Liver (tissue), 8 donors: ENCODE measurements at regions not wholly inside any gene's neighbourhood (a gene's known extent, or its start where the extent isn't known, plus 50 kb on each side); places are given as distances from the start of the nearest gene placed in this dataset.

ENCODE experiments used
- DNase-seq: peaks from one replicate; pipeline ENCODE4 v3.0.0-alpha.2; 2017; ENCODE audit warnings: low spot score
- H3K27ac ChIP-seq, 2 donors: one replicate each; pipeline ENCODE4 v1.7.0; 2013; ENCODE audit warnings: inconsistent platforms in 2 of 2, low read length in 2 of 2, control low read depth in 1 of 2, low read depth in 1 of 2, mild to moderate bottlenecking in 1 of 2
- H3K27me3 ChIP-seq, 4 donors: one replicate each; pipeline versions ENCODE4 v1.6.1 to v1.7.0; 2013; ENCODE audit warnings: low read length in 3 of 4, inconsistent platforms in 1 of 4, mild to moderate bottlenecking in 1 of 4, moderate library complexity in 1 of 4; ENCODE audit not compliant: control insufficient read depth in 4 of 4, insufficient read depth in 4 of 4
- H3K36me3 ChIP-seq, 4 donors: one replicate each; pipeline versions ENCODE4 v1.6.1 to v1.7.0; 2013; ENCODE audit warnings: low read length in 3 of 4, mild to moderate bottlenecking in 3 of 4, low read depth in 1 of 4, moderate library complexity in 1 of 4; ENCODE audit not compliant: control insufficient read depth in 4 of 4, insufficient read depth in 3 of 4
- H3K4me1 ChIP-seq, 4 donors: one replicate each; pipeline versions ENCODE4 v1.6.1 to v1.7.0; 2013; ENCODE audit warnings: low read length in 3 of 4, mild to moderate bottlenecking in 3 of 4, moderate library complexity in 1 of 4; ENCODE audit not compliant: control insufficient read depth in 4 of 4, insufficient read depth in 4 of 4
- H3K4me3 ChIP-seq, 3 donors: one replicate each; pipeline versions ENCODE4 v1.6.1 to v1.7.0; 2013; ENCODE audit warnings: low read length in 3 of 3, control low read depth in 1 of 3, low read depth in 1 of 3, mild to moderate bottlenecking in 1 of 3
- H3K9ac ChIP-seq, 2 donors: one replicate each; pipeline ENCODE4 v1.7.0; 2013; ENCODE audit warnings: low read length in 2 of 2, mild to moderate bottlenecking in 2 of 2, moderate library complexity in 2 of 2, control low read depth in 1 of 2, low read depth in 1 of 2
- H3K9me3 ChIP-seq, 4 donors: one replicate each; pipeline versions ENCODE4 v1.6.1 to v1.7.0; 2013; ENCODE audit warnings: low read length in 3 of 4; ENCODE audit not compliant: control insufficient read depth in 4 of 4
- ATF3 ChIP-seq: IDR thresholded peaks from 2 replicates; pipeline ENCODE4 v1.6.1; 2016; ENCODE audit warnings: antibody characterized with exemption
- CTCF ChIP-seq: fragments of 150-350 bp; IDR thresholded peaks from 2 replicates; pipeline ENCODE4 v1.5.1; 2017; ENCODE audit warnings: improper control_type of control experiment, low read depth, low read length; ENCODE audit not compliant: missing input control
- EGR1 ChIP-seq, 2 donors: IDR thresholded peaks; 2 replicates each; pipeline ENCODE4 v1.6.1; 2016 to 2018; ENCODE audit warnings: antibody characterized with exemption in 2 of 2, low read depth in 2 of 2
- FOXA1 ChIP-seq: IDR thresholded peaks from 2 replicates; pipeline ENCODE4 v1.6.1; 2016; ENCODE audit warnings: antibody characterized with exemption
- FOXA2 ChIP-seq: IDR thresholded peaks from 2 replicates; pipeline ENCODE4 v1.6.1; 2016; ENCODE audit warnings: antibody characterized with exemption
- GABPA ChIP-seq, 2 donors: IDR thresholded peaks in 1 of 2; conservative IDR thresholded peaks in 1 of 2; 2 replicates each; pipeline ENCODE4 v1.6.1; 2016; ENCODE audit warnings: antibody characterized with exemption in 2 of 2, mild to moderate bottlenecking in 1 of 2, moderate library complexity in 1 of 2
- HNF4A ChIP-seq, 2 donors: conservative IDR thresholded peaks; 2 replicates each; pipeline ENCODE4 v1.6.1; 2016; ENCODE audit warnings: antibody characterized with exemption in 2 of 2, mild to moderate bottlenecking in 2 of 2
- HNF4G ChIP-seq: IDR thresholded peaks from 2 replicates; pipeline ENCODE4 v1.6.1; 2016; ENCODE audit warnings: antibody characterized with exemption
- JUND ChIP-seq, 2 donors: IDR thresholded peaks; 2 replicates each; pipeline ENCODE4 v1.6.1; 2016; ENCODE audit warnings: antibody characterized with exemption in 2 of 2
- MAX ChIP-seq: IDR thresholded peaks from 2 replicates; pipeline ENCODE4 v1.6.1; 2016; ENCODE audit warnings: antibody characterized with exemption
- NR2F2 ChIP-seq: IDR thresholded peaks from 2 replicates; pipeline ENCODE4 v1.6.1; 2016; ENCODE audit warnings: antibody characterized with exemption
- RAD21 ChIP-seq, 2 donors: IDR thresholded peaks; 2 replicates each; pipeline ENCODE4 v1.6.1; 2016; ENCODE audit warnings: antibody characterized with exemption in 2 of 2, mild to moderate bottlenecking in 2 of 2
- REST ChIP-seq: IDR thresholded peaks from 2 replicates; pipeline ENCODE4 v1.6.1; 2016; ENCODE audit warnings: antibody characterized with exemption, mild to moderate bottlenecking
- RXRA ChIP-seq, 2 donors: IDR thresholded peaks; 2 replicates each; pipeline ENCODE4 v1.6.1; 2017 to 2018; ENCODE audit warnings: antibody characterized with exemption in 2 of 2, mild to moderate bottlenecking in 1 of 2
- SP1 ChIP-seq: IDR thresholded peaks from 2 replicates; pipeline ENCODE4 v1.6.1; 2018; ENCODE audit warnings: antibody characterized with exemption, mild to moderate bottlenecking
- TAF1 ChIP-seq: conservative IDR thresholded peaks from 2 replicates; pipeline ENCODE4 v1.6.1; 2016; ENCODE audit warnings: antibody characterized with exemption, mild to moderate bottlenecking
- ZBTB33 ChIP-seq: IDR thresholded peaks from 2 replicates; pipeline ENCODE4 v1.6.1; 2016; ENCODE audit warnings: antibody characterized with exemption
- WGBS: extraction: QIAGEN DNeasy Blood & Tissue Kit; methylation state at CpG from one replicate; pipeline ENCODE4 v1.1.7; 2013; 5-methylcytosine and 5-hydroxymethylcytosine counted together
- donor health status: healthy.
- donor health status: healthy.
- donor health status: healthy.
- donor health status: healthy.
- donor health status: healthy.

- Histone ChIP-seq H3K9ac (no peak overlapping the region), H3K27ac (no peak overlapping the region), H3K4me3 (no peak overlapping the region), H3K4me1 (no peaks in the 10 kb centered on the region), H3K36me3 (no peaks in the 10 kb centered on the region), H3K27me3 (no peaks in the 10 kb centered on the region), H3K9me3 (peaks cover 0 to 11% (median 2%) of the 10 kb centered on the region in 4 donors)
- 49% methylated on average over 5 of the region's 5 CpGs for WGBS
- TF ChIP-seq CTCF = no peak
- no peak for TF ChIP-seq REST
- no peak for TF ChIP-seq SP1
- TF ChIP-seq HNF4A (conservative IDR thresholded peaks at IDR 0.05) = no peak
- no peak for DNase-seq
These were observed 261.0 kb downstream of the ZNF516 start for GRCh38 chr18:76233876-76234675.

GRCh38 chr18:76233406-76233805, 261.6 kb downstream of the ZNF516 start:
- no peaks in the 10 kb centered on the region for H3K4me1 ChIP-seq
- H3K9ac ChIP-seq = no peak overlapping the region
- no peak overlapping the region for H3K27ac ChIP-seq
- H3K27me3 ChIP-seq = no peaks in the 10 kb centered on the region
- H3K36me3 ChIP-seq = no peaks in the 10 kb centered on the region
- DNase-seq = no peak
- H3K9me3 ChIP-seq = peaks cover 0 to 11% (median 2%) of the 10 kb centered on the region in 4 donors
- 43% methylated on average over 1 of the region's 1 CpG for WGBS
- TF ChIP-seq EGR1 (IDR thresholded peaks at IDR 0.05; ENCODE audit: low read depth in 2 of 2) = no peak
- no peak for TF ChIP-seq HNF4A (conservative IDR thresholded peaks at IDR 0.05)
- no peak for TF ChIP-seq JUND (IDR thresholded peaks at IDR 0.05)
- TF ChIP-seq ATF3 = no peak
- TF ChIP-seq RAD21 (IDR thresholded peaks at IDR 0.05) = no peak
- no peak for TF ChIP-seq FOXA2
- no peak for TF ChIP-seq TAF1
- TF ChIP-seq RXRA (IDR thresholded peaks at IDR 0.05) = no peak
- TF ChIP-seq FOXA1 = no peak
- no peak for TF ChIP-seq HNF4G
- no peak for TF ChIP-seq NR2F2
- TF ChIP-seq CTCF = no peak
- no peak for TF ChIP-seq GABPA (IDR thresholded peaks at IDR 0.05 in 1 of 2, conservative IDR thresholded peaks at IDR 0.05 in 1 of 2)
- TF ChIP-seq ZBTB33 = no peak
- TF ChIP-seq MAX = no peak
- no peak for TF ChIP-seq REST
- H3K4me3 ChIP-seq = no peak overlapping the region
